Ectodermal cell (in vitro differentiated cells): ENCODE measurements at regions not wholly inside any gene's neighbourhood (a gene's known extent, or its start where the extent isn't known, plus 50 kb on each side); places are given as distances from the start of the nearest gene placed in this dataset.
"Not testable (repeated sequence)": the region's sequence is repeated elsewhere in the genome, so short reads cannot be mapped to it uniquely, and the experiment has no call there.

Experiments
- H3K27ac ChIP-seq: 2 replicates; pipeline ENCODE4 v1.7.0; 2013; ENCODE audit warnings: mild to moderate bottlenecking, low read depth, low read length; ENCODE audit not compliant: insufficient read depth, poor library complexity, severe bottlenecking
- H3K27me3 ChIP-seq: 2 replicates; pipeline ENCODE4 v1.7.0; 2013; ENCODE audit warnings: mild to moderate bottlenecking, low read length; ENCODE audit not compliant: insufficient read depth, control insufficient read depth, poor library complexity, severe bottlenecking
- H3K36me3 ChIP-seq: one replicate; pipeline ENCODE4 v1.7.0; 2013; ENCODE audit warnings: low read length; ENCODE audit not compliant: control insufficient read depth, insufficient read depth
- H3K4me1 ChIP-seq: one replicate; pipeline ENCODE4 v1.7.0; 2013; ENCODE audit warnings: low read length; ENCODE audit not compliant: control insufficient read depth, insufficient read depth
- H3K4me3 ChIP-seq: 2 replicates; pipeline ENCODE4 v1.7.0; 2013; ENCODE audit warnings: low read depth, low read length, control low read depth; ENCODE audit not compliant: insufficient read depth
- H3K9me3 ChIP-seq: 2 replicates; pipeline ENCODE4 v1.7.0; 2013; ENCODE audit warnings: mild to moderate bottlenecking, low read length, moderate library complexity; ENCODE audit not compliant: control insufficient read depth
- WGBS, 2 experiments: methylation state at CpG; one replicate each; pipeline ENCODE4 v1.1.7; 2013; ENCODE audit warnings: missing lambda C conversion rate in 2 of 2; 5-methylcytosine and 5-hydroxymethylcytosine counted together

- no peak overlapping the region for H3K4me3 ChIP-seq
- H3K27me3 ChIP-seq = no peaks in the 10 kb centered on the region
- H3K4me1 ChIP-seq = no peaks in the 10 kb centered on the region
- 95% methylated on average over 4 of the region's 4 CpGs for WGBS, 2 experiments
- no peaks in the 10 kb centered on the region for H3K36me3 ChIP-seq
- H3K9me3 ChIP-seq = no peaks in the 10 kb centered on the region
- H3K27ac ChIP-seq = no peak overlapping the region
These were observed 134.0 kb downstream of the ATPSCKMT start for GRCh38 chr5:10115669-10116068.

GRCh38 chr5:10111571-10111970, 138.1 kb downstream of the ATPSCKMT start:
- no peak overlapping the region for H3K4me3 ChIP-seq
- no peaks in the 10 kb centered on the region for H3K4me1 ChIP-seq
- no peaks in the 10 kb centered on the region for H3K27me3 ChIP-seq
- no peaks in the 10 kb centered on the region for H3K36me3 ChIP-seq
- 66 to 67% methylated on average over 7 of the region's 7 CpGs for WGBS, 2 experiments
- no peak overlapping the region for H3K27ac ChIP-seq
- H3K9me3 ChIP-seq = no peaks in the 10 kb centered on the region

GRCh38 chr5:10110228-10110627, 139.5 kb downstream of the ATPSCKMT start:
- 93 to 94% methylated on average over 10 of the region's 10 CpGs for WGBS, 2 experiments
- Histone ChIP-seq H3K27me3 (no peaks in the 10 kb centered on the region), H3K4me3 (no peak overlapping the region), H3K27ac (no peak overlapping the region), H3K4me1 (no peaks in the 10 kb centered on the region), H3K36me3 (no peaks in the 10 kb centered on the region), H3K9me3 (no peaks in the 10 kb centered on the region)

GRCh38 chr5:10109299-10109698, 140.4 kb downstream of the ATPSCKMT start:
- Histone ChIP-seq H3K4me3 (no peak overlapping the region), H3K4me1 (no peaks in the 10 kb centered on the region), H3K9me3 (no peaks in the 10 kb centered on the region), H3K27ac (no peak overlapping the region), H3K27me3 (no peaks in the 10 kb centered on the region), H3K36me3 (no peaks in the 10 kb centered on the region)
- WGBS, 2 experiments = 95 to 96% methylated on average over 7 of the region's 7 CpGs

- 100% methylated on average over 1 of the region's 1 CpG; no CpG with 5 or more reads in 1 of the 2 experiments for WGBS, 2 experiments
- H3K4me3 ChIP-seq = no peak overlapping the region
- no peaks in the 10 kb centered on the region for H3K27me3 ChIP-seq
- H3K36me3 ChIP-seq = no peaks in the 10 kb centered on the region
- H3K4me1 ChIP-seq = peaks cover 12% of the 10 kb centered on the region
- H3K9me3 ChIP-seq = no peaks in the 10 kb centered on the region
- H3K27ac ChIP-seq = no peak overlapping the region
These were observed 142.9 kb downstream of the ATPSCKMT start for GRCh38 chr5:10106806-10107205.

GRCh38 chr5:10106285-10106684, 143.4 kb downstream of the ATPSCKMT start:
- no peak overlapping the region for H3K27ac ChIP-seq
- 97% methylated on average over 2 of the region's 2 CpGs for WGBS, 2 experiments
- H3K36me3 ChIP-seq = no peaks in the 10 kb centered on the region
- peaks cover 12% of the 10 kb centered on the region for H3K4me1 ChIP-seq
- H3K4me3 ChIP-seq = no peak overlapping the region
- H3K27me3 ChIP-seq = no peaks in the 10 kb centered on the region
- H3K9me3 ChIP-seq = no peaks in the 10 kb centered on the region

- Histone ChIP-seq H3K9me3 (no peaks in the 10 kb centered on the region), H3K27me3 (no peaks in the 10 kb centered on the region), H3K27ac (peak overlapping the region; percentile 44), H3K36me3 (no peaks in the 10 kb centered on the region), H3K4me1 (peaks cover 12% of the 10 kb centered on the region), H3K4me3 (no peak overlapping the region)
- 11 to 16% methylated on average over 8 to 9 of the region's 9 CpGs for WGBS, 2 experiments
These were observed 146.8 kb downstream of the ATPSCKMT start for GRCh38 chr5:10102706-10103497.

- H3K4me1 ChIP-seq = peaks cover 12% of the 10 kb centered on the region
- H3K4me3 ChIP-seq, H3K27me3 ChIP-seq, H3K9me3 ChIP-seq, H3K27ac ChIP-seq, H3K36me3 ChIP-seq: not testable (repeated sequence)
- WGBS, 2 experiments = 45 to 49% methylated on average over 7 of the region's 7 CpGs
These were observed 147.5 kb downstream of the ATPSCKMT start for GRCh38 chr5:10102235-10102634.

- H3K27ac ChIP-seq = no peak overlapping the region
- no peaks in the 10 kb centered on the region for H3K27me3 ChIP-seq
- H3K36me3 ChIP-seq = no peaks in the 10 kb centered on the region
- H3K9me3 ChIP-seq = no peaks in the 10 kb centered on the region
- 82 to 100% methylated on average over 1 of the region's 2 CpGs for WGBS, 2 experiments
- H3K4me1 ChIP-seq = peaks cover 12% of the 10 kb centered on the region
- H3K4me3 ChIP-seq = no peak overlapping the region
These were observed 150.1 kb downstream of the ATPSCKMT start for GRCh38 chr5:10099548-10099947.

- Histone ChIP-seq H3K36me3 (no peaks in the 10 kb centered on the region), H3K27ac (no peak overlapping the region), H3K27me3 (no peaks in the 10 kb centered on the region), H3K9me3 (no peaks in the 10 kb centered on the region), H3K4me3 (no peak overlapping the region), H3K4me1 (no peaks in the 10 kb centered on the region)
- 74 to 80% methylated on average over 4 of the region's 4 CpGs for WGBS, 2 experiments
These were observed 158.0 kb downstream of the ATPSCKMT start for GRCh38 chr5:10091701-10092100.
